ENCODE measurements at regions not wholly inside any gene's neighbourhood (a gene's known extent, or its start where the extent isn't known, plus 50 kb on each side); places are given as distances from the start of the nearest gene placed in this dataset.

DNA sequence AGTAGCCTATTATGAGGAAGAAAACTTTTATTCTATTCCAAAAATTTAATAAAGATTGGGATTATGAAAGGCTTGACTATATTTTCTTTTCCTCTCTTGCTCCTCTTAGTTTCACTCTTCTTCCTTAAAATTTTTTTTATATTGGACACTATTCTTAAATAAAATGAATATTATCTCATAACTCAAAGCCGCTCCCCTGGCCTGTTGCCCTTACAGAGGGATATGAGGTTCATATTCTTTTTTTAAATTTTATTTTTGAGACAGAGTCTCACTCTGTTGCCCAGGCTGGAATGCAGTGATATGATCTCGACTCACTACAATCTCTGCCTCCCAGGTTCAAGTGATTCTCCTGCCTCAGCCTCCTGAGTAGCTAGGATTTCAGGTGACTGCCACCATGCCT, 106.8 kb upstream of the MPDZ start:
- no peaks in the 10 kb centered on the region for H3K9me1 ChIP-seq (ENCODE audit: control insufficient read depth, extremely low read depth, insufficient read depth, low read length)
- no peak overlapping the region for H3K4me2 ChIP-seq (ENCODE audit: control insufficient read depth, extremely low read depth, insufficient read depth, low read depth, low read length)
- H3K79me2 ChIP-seq (ENCODE audit: control insufficient read depth, insufficient read depth, low read length), result no peaks in the 10 kb centered on the region
- no peak overlapping the region for H3K27ac ChIP-seq (ENCODE audit: control insufficient read depth, insufficient read depth, low read length)
- FAIRE-seq (no peak), DNase-seq (ENCODE audit: low read depth, low spot score) (no peak)
- H3K4me1 ChIP-seq (ENCODE audit: control insufficient read depth, extremely low read depth, insufficient read depth, low read length), result no peaks in the 10 kb centered on the region
- H3K9ac ChIP-seq (ENCODE audit: control insufficient read depth, extremely low read depth, insufficient read depth, low read length), result no peak overlapping the region
- TF ChIP-seq EZH2 (IDR thresholded peaks at IDR 0.05; ENCODE audit: low read length), result no peak
- TF ChIP-seq, protein P1, sequence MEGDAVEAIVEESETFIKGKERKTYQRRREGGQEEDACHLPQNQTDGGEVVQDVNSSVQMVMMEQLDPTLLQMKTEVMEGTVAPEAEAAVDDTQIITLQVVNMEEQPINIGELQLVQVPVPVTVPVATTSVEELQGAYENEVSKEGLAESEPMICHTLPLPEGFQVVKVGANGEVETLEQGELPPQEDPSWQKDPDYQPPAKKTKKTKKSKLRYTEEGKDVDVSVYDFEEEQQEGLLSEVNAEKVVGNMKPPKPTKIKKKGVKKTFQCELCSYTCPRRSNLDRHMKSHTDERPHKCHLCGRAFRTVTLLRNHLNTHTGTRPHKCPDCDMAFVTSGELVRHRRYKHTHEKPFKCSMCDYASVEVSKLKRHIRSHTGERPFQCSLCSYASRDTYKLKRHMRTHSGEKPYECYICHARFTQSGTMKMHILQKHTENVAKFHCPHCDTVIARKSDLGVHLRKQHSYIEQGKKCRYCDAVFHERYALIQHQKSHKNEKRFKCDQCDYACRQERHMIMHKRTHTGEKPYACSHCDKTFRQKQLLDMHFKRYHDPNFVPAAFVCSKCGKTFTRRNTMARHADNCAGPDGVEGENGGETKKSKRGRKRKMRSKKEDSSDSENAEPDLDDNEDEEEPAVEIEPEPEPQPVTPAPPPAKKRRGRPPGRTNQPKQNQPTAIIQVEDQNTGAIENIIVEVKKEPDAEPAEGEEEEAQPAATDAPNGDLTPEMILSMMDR (optimal IDR thresholded peaks at IDR 0.05 in 1 of 3, IDR thresholded peaks at IDR 0.05 in 1 of 3, conservative IDR thresholded peaks at IDR 0.05 in 1 of 3; ENCODE audit: extremely low read depth in 1 of 3, insufficient read depth in 2 of 3, low read length in 3 of 3), result no peak
- no peaks in the 10 kb centered on the region for H4K20me1 ChIP-seq (ENCODE audit: control insufficient read depth, extremely low read depth, insufficient read depth, low read length)
- no peak overlapping the region for H3K4me3 ChIP-seq (ENCODE audit: control insufficient read depth in 2 of 3, extremely low read depth in 1 of 3, insufficient read depth in 2 of 3, low read depth in 1 of 3, low read length in 3 of 3)
- no peak overlapping the region for H2AFZ ChIP-seq (ENCODE audit: control insufficient read depth, low read length)
- dilution Hi-C loops (cut with MboI; ENCODE audit: extremely low pct_ligation_motif_present, low sequenced_read_pairs), result no loop called here
- H3K9me3 ChIP-seq (ENCODE audit: control insufficient read depth, low read depth, low read length), result no peaks in the 10 kb centered on the region
- no peaks in the 10 kb centered on the region for H3K27me3 ChIP-seq (ENCODE audit: control insufficient read depth, extremely low read depth, insufficient read depth, low read length)
- H3K36me3 ChIP-seq (ENCODE audit: control insufficient read depth in 2 of 2, extremely low read depth in 1 of 2, insufficient read depth in 2 of 2, low read length in 2 of 2), result no peaks in the 10 kb centered on the region

- H3K4me2 ChIP-seq (ENCODE audit: control insufficient read depth, extremely low read depth, insufficient read depth, low read depth, low read length), result no peak overlapping the region
- no peaks in the 10 kb centered on the region for H3K79me2 ChIP-seq (ENCODE audit: control insufficient read depth, insufficient read depth, low read length)
- H3K27ac ChIP-seq (ENCODE audit: control insufficient read depth, insufficient read depth, low read length), result no peak overlapping the region
- no peaks in the 10 kb centered on the region for H3K9me1 ChIP-seq (ENCODE audit: control insufficient read depth, extremely low read depth, insufficient read depth, low read length)
- dilution Hi-C loops (cut with MboI; ENCODE audit: extremely low pct_ligation_motif_present, low sequenced_read_pairs), result no loop called here
- H3K27me3 ChIP-seq (ENCODE audit: control insufficient read depth, extremely low read depth, insufficient read depth, low read length), result no peaks in the 10 kb centered on the region
- no peak overlapping the region for H3K4me3 ChIP-seq (ENCODE audit: control insufficient read depth in 2 of 3, extremely low read depth in 1 of 3, insufficient read depth in 2 of 3, low read depth in 1 of 3, low read length in 3 of 3)
- H3K9ac ChIP-seq (ENCODE audit: control insufficient read depth, extremely low read depth, insufficient read depth, low read length), result no peak overlapping the region
- H3K36me3 ChIP-seq (ENCODE audit: control insufficient read depth in 2 of 2, extremely low read depth in 1 of 2, insufficient read depth in 2 of 2, low read length in 2 of 2), result no peaks in the 10 kb centered on the region
- H4K20me1 ChIP-seq (ENCODE audit: control insufficient read depth, extremely low read depth, insufficient read depth, low read length), result no peaks in the 10 kb centered on the region
- TF ChIP-seq, protein P1 (optimal IDR thresholded peaks at IDR 0.05 in 1 of 3, IDR thresholded peaks at IDR 0.05 in 1 of 3, conservative IDR thresholded peaks at IDR 0.05 in 1 of 3; ENCODE audit: extremely low read depth in 1 of 3, insufficient read depth in 2 of 3, low read length in 3 of 3), result no peak
- no peak for TF ChIP-seq EZH2 (IDR thresholded peaks at IDR 0.05; ENCODE audit: low read length)
- DNase-seq (ENCODE audit: low read depth, low spot score) (no peak), FAIRE-seq (no peak)
- no peak overlapping the region for H2AFZ ChIP-seq (ENCODE audit: control insufficient read depth, low read length)
- H3K9me3 ChIP-seq (ENCODE audit: control insufficient read depth, low read depth, low read length), result no peaks in the 10 kb centered on the region
- no peaks in the 10 kb centered on the region for H3K4me1 ChIP-seq (ENCODE audit: control insufficient read depth, extremely low read depth, insufficient read depth, low read length)
Observed at GRCh38 chr9:13383855-13384254, 104.4 kb upstream of the MPDZ start.

Data from keratinocyte (primary cell).